ENCODE measurements at regions not wholly inside any gene's neighbourhood (a gene's known extent, or its start where the extent isn't known, plus 50 kb on each side); places are given as distances from the start of the nearest gene placed in this dataset.

GRCh38 chr9:4384750-4385149 lies 84.9 kb upstream of the GLIS3 start:
- H3K79me2 ChIP-seq (replicated peaks; ENCODE audit: insufficient read depth, low read length), result no peaks in the 10 kb centered on the region
- no peak overlapping the region for H3K4me3 ChIP-seq (ENCODE audit: low read length)
- no peak overlapping the region for H2AFZ ChIP-seq (ENCODE audit: low read depth, low read length)
- no peak overlapping the region for H3K27ac ChIP-seq (ENCODE audit: low read length)
- H3K4me2 ChIP-seq (ENCODE audit: low read length), result no peak overlapping the region
- H3K36me3 ChIP-seq (ENCODE audit: insufficient read depth, low read length), result no peaks in the 10 kb centered on the region
- H4K20me1 ChIP-seq (ENCODE audit: insufficient read depth), result no peaks in the 10 kb centered on the region
- no peaks in the 10 kb centered on the region for H3K9me3 ChIP-seq (ENCODE audit: low read length)
- H3K27me3 ChIP-seq (ENCODE audit: insufficient read depth, low read depth, low read length), result no peaks in the 10 kb centered on the region
- H3F3A ChIP-seq (ENCODE audit: insufficient read depth, low read length, poor library complexity, severe bottlenecking), result no peaks in the 10 kb centered on the region
- no peak overlapping the region for H3K9ac ChIP-seq (ENCODE audit: low read length)
- TF ChIP-seq CTCF (IDR thresholded peaks at IDR 0.05; ENCODE audit: poor library complexity, severe bottlenecking) (no peak), EP300 (conservative IDR thresholded peaks at IDR 0.05; ENCODE audit: poor library complexity, severe bottlenecking) (no peak), RAD21 (conservative IDR thresholded peaks at IDR 0.05) (no peak)
- H3K9me2 ChIP-seq (ENCODE audit: insufficient read depth, low read length), result no peaks in the 10 kb centered on the region

- Histone ChIP-seq H3K27ac (ENCODE audit: low read length) (no peak overlapping the region), H3K9me2 (ENCODE audit: insufficient read depth, low read length) (no peaks in the 10 kb centered on the region), H3K4me3 (ENCODE audit: low read length) (no peak overlapping the region), H3K4me2 (ENCODE audit: low read length) (no peak overlapping the region), H3F3A (ENCODE audit: insufficient read depth, low read length, poor library complexity, severe bottlenecking) (no peaks in the 10 kb centered on the region), H3K27me3 (ENCODE audit: insufficient read depth, low read depth, low read length) (no peaks in the 10 kb centered on the region), H4K20me1 (ENCODE audit: insufficient read depth) (no peaks in the 10 kb centered on the region), H3K9ac (ENCODE audit: low read length) (no peak overlapping the region), H3K9me3 (ENCODE audit: low read length) (no peaks in the 10 kb centered on the region), H3K79me2 (replicated peaks; ENCODE audit: insufficient read depth, low read length) (no peaks in the 10 kb centered on the region), H2AFZ (ENCODE audit: low read depth, low read length) (no peak overlapping the region), H3K36me3 (ENCODE audit: insufficient read depth, low read length) (no peaks in the 10 kb centered on the region)
- peak; percentile 81 for TF ChIP-seq SMC3 (conservative IDR thresholded peaks at IDR 0.05; ENCODE audit: poor library complexity)
- no peak for TF ChIP-seq POLR2AphosphoS5 (IDR thresholded peaks at IDR 0.05)
- TF ChIP-seq RAD21 (conservative IDR thresholded peaks at IDR 0.05), result peak; percentile 85
- TF ChIP-seq MXI1 (conservative IDR thresholded peaks at IDR 0.05; ENCODE audit: poor library complexity, severe bottlenecking), result no peak
- peak; percentile 82 for TF ChIP-seq CTCF (IDR thresholded peaks at IDR 0.05; ENCODE audit: poor library complexity, severe bottlenecking)
- TF ChIP-seq TAF1 (IDR thresholded peaks at IDR 0.05; ENCODE audit: low read depth), result no peak
Observed at GRCh38 chr9:4382722-4383317, 83.0 kb upstream of the GLIS3 start.

GRCh38 chr9:4381744-4382143 lies 81.9 kb upstream of the GLIS3 start:
- H3K4me3 ChIP-seq (ENCODE audit: low read length), result no peak overlapping the region
- TF ChIP-seq EZH2 (IDR thresholded peaks at IDR 0.05; ENCODE audit: borderline replicate concordance, insufficient read depth, low read length, poor library complexity, severe bottlenecking), result no peak
- no peak for TF ChIP-seq TAF1 (IDR thresholded peaks at IDR 0.05; ENCODE audit: low read depth)

More at GRCh38 chr9:4381744-4382143, 81.9 kb upstream of the GLIS3 start:
- H3K27me3 ChIP-seq (ENCODE audit: insufficient read depth, low read depth, low read length), result no peaks in the 10 kb centered on the region
- H3K9me3 ChIP-seq (ENCODE audit: low read length), result no peaks in the 10 kb centered on the region
- H3F3A ChIP-seq (ENCODE audit: insufficient read depth, low read length, poor library complexity, severe bottlenecking), result no peaks in the 10 kb centered on the region
- H3K4me2 ChIP-seq (ENCODE audit: low read length), result no peak overlapping the region
- no peaks in the 10 kb centered on the region for H3K9me2 ChIP-seq (ENCODE audit: insufficient read depth, low read length)
- no peaks in the 10 kb centered on the region for H4K20me1 ChIP-seq (ENCODE audit: insufficient read depth)
- H3K79me2 ChIP-seq (replicated peaks; ENCODE audit: insufficient read depth, low read length), result no peaks in the 10 kb centered on the region
- no peak overlapping the region for H3K9ac ChIP-seq (ENCODE audit: low read length)
- H3K36me3 ChIP-seq (ENCODE audit: insufficient read depth, low read length), result no peaks in the 10 kb centered on the region
- no peak overlapping the region for H2AFZ ChIP-seq (ENCODE audit: low read depth, low read length)
- no peak overlapping the region for H3K27ac ChIP-seq (ENCODE audit: low read length)

All from neural cell (in vitro differentiated cells).